ENCODE measurements at regions not wholly inside any gene's neighbourhood (a gene's known extent, or its start where the extent isn't known, plus 50 kb on each side); places are given as distances from the start of the nearest gene placed in this dataset.
"Not testable (repeated sequence)": the region's sequence is repeated elsewhere in the genome, so short reads cannot be mapped to it uniquely, and the experiment has no call there.

GRCh38 chr11:23574149-23574548, 713.9 kb upstream of the CCDC179 start:
- DNase-seq: no peak

DNA sequence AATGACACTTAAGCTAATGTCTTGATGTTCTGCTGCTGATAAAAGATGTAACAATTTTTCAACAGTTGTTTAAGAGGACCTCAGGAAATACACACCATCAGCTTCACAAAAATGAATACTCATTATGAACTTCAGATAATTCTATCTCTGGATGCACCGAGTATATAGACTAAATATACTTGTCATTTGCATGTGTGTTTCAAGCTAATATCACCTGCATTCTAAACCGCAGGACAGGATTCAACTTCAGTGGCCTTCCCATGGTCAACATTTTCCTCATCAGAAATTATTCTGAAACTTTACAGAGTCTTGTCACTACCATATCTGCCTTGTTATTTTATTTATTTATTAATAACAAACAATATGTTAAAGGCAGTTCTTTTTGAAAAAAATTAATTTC, 717.0 kb upstream of the CCDC179 start:
- DNase-seq: no peak

DNA sequence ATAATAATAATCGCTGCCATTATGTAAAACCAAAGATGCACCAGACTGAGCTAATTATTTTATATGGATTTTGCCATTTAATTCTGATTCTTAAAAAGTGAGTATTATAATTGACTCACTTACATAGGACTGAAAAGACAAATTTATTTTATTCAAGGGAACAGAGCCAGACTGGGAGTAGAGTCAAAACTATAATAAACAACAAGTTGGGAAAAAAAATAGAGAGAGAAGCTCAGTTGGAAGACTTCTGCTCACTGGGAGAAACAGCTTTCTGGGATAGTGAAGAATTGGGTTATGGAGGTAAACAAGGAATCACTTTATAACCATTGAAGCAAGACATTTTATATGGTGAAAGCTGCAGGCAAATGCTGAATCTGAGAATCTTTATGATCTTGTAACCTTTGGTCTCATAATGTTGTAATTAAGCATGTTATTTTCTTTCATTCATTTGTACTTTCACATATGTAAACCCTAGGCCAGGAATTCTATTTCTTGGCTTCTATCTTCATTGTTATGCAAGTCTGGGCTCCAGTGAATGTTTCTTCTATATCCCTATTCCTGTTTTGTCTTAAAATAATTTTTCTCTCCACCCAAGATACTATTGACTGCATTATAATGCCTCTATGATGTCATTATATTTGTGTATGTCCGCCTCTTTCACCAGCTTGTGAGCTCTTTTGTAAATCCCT, 725.3 kb upstream of the CCDC179 start:
- no peak for DNase-seq

DNA sequence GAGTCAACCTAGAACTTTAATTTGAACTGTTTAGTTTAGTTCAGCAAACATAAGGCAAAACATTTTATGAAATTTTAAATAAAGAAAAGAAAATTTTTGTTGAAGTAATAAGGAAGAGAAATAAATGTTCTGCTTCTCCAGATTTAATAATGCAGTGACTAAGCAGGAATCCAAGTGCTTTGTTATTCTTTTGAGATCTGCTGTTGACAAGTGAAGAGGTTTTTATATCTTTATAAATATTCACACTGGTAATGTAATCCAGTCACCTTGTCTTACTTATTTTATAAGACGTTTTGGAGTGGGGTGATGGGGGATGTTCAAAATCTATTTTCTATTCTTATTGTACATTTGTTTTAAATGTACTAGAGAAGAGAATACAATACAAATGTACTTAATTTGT, 725.9 kb upstream of the CCDC179 start:
- DNase-seq: peak; percentile 32

DNA sequence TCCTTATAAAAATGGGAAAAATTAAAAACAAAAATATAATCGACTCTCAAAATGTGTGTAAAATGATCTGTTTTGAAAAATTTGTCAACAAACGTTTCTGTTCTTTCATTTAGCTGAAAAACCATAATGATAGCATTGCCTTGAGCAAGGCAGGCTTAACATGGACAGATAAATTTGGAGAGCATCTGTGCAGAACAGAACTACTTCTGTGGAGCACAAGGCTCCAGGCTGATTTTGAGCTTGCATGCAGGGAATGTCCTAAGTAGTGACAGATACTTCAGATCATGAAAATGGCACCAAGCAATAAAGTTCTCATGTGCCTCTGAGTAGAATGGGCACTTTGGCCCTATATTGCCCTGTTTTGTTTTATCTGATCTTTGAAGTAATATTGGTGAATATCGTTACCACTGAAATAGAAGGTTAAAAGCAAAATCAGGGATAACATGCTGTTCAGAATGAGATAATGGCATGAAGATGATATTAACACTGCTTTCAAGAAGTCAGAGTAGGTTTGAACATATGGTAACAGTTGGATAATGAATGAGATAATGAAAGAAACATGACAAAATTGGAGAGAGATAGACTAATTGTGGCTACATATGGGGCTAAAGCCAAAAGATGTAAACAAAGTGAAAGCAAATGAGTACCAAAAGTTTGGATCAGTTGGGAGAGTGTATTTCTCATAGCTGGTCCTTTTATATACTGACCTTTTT, 730.5 kb upstream of the CCDC179 start:
- peak; percentile 21 for DNase-seq

DNA sequence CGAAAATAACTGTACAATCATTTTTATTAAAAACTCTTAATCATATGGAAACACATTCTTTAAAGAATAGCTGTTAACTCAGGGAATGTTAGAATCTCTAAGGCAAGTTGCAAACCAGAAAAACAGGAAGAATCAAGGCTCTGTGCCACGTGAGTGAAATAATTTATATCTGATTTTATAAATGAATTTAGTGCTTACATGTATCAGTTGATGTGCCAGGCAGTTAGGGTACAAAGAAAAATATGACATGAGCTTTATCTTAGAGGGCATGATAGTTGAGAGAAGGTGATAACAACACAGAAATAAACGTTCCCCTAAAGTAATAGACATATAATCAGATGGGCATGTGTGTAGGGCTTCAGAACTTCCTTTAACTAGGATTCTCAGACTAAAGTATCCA, 734.5 kb upstream of the CCDC179 start:
- DNase-seq: no peak

DNA sequence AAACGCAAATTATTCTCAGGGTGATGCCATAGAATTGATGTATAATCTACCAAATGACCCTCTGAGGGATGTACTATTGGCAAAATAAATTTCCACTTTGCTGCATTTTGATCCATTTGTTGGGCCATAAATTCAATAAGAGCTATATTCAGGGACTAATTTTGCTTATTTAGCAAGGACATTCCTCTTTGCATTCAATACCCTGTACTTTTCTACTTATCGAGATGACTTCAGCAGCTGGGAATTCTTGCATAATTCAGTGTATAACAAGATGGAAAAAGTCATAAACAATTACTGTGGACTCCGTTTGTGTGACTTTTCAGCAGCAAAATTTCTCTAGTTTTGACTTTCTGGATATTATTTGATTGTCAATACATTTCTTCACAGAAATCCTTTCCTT, 744.7 kb upstream of the CCDC179 start:
- no peak for DNase-seq

GRCh38 chr11:23606191-23606590, 745.9 kb upstream of the CCDC179 start:
- DNase-seq: no peak

DNA sequence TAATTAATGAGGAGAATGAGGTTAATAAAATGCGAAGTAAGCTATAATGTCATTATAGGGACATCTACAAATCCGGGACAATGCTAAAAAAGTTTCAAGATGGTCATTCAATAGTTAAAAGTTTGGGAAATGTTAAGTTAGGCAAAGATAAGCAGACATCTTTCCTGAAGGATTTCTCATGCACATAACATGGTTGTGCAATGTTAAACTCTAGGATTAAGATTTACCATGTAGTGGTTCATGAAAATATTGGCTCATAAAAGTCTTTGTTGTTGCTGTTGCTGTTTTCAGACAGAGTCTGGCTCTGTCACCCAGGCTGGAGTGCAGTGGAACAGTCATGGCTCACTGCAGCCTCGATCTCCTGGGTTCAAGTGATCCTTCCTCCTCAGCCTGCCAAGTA, 751.5 kb upstream of the CCDC179 start:
- no peak for DNase-seq

GRCh38 chr11:23620617-23621016, 760.3 kb upstream of the CCDC179 start:
- DNase-seq: peak; percentile 11

DNA sequence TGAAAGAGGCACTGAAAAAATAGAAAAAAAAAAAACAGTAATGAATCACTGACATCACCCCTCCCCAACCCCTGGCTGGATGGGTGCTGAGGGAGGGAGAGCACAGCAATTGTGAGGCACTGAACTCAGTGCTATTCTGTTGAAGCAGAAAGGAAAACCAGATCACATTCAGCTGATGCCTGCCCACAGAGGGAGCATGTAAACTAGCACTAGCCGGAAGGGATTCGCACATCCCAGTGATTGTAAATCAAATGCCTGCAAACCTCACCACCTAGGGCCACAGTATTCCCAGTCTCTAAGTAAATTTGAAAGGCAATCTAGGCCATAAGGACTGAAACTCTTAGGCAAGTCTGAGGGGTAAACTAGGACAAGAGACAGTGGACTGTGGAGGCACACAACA, 772.0 kb upstream of the CCDC179 start:
- no peak for DNase-seq

GRCh38 chr11:23644443-23644842, 784.2 kb upstream of the CCDC179 start:
- DNase-seq: no peak

DNA sequence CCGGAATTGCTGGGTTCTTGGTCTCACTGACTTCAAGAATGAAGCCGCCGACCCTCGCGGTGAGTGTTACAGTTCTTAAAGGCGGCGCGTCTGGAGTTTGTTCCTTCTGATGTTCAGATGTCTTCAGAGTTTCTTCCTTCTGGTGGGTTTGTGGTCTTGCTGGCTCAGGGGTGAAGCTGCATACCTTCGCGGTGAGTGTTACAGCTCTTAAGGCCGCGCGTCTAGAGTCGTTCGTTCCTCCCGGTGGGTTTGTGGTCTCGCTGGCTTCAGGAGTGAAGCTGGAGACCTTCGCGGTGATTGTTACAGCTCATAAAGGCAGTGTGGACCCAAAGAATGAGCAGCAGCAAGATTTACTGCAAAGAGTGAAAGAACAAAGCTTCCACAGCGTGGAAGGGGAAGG, 792.1 kb upstream of the CCDC179 start:
- DNase-seq: not testable (repeated sequence)

GRCh38 chr11:23653071-23653675, 792.9 kb upstream of the CCDC179 start:
- DNase-seq: no peak

DNA sequence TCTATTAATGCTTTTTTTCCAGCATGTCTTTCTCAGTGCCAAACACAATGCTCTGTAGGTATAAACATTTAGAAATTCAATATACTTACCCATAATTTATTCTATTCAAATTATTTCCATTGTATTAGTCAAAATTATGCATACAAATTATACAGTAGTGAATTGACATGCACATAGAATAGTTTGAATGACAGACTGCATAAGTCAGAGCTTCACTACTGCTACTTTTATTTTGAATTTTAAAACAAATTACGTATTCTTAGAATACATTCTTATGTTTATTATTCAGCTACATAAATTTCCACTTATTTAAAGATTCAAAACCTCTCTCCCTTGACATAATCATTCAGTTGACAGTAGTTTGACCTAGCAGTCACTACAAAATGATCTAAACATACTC, 808.0 kb upstream of the CCDC179 start:
- DNase-seq: no peak

- DNase-seq: no peak
Observed at GRCh38 chr11:23673366-23673765, 813.1 kb upstream of the CCDC179 start.

DNA sequence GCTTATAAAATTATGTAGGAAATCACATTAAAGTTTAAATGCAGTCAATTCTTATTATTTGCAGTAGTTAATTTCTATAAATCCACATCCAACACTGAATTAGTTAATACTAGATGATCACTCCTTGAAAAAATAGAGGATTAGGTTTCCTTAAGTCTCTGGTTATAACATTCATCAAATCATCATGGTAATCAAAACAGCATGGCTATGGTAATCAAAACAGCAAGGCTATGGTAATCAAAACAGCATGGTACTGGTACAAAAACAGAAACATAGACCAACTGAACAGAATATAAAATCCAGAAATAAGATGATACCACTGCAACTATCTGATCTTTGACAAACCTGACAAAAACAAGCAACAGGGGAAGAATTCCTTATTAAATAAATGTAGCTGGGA, 814.6 kb upstream of the CCDC179 start:
- peak; percentile 13 for DNase-seq

DNA sequence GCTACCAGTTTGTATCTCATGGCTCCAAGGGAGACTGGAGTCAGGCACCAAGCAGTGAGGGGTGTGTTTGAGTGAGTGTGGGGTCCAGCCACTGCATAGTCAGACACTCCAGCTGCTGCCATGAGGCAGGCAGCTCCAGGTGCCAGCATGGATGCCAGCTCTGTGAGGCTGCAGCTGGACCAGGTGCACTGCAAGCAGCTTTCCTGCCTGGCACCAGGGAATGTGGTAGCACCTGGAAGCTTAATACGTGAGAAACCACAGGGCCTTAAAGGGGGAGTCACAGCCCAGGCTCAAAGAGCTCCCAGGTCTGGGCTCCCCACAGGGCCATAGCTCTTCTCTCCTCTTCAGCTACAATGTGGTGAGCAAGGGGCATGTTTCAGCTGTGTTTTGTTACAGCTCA, 817.8 kb upstream of the LUZP2 start:
- DNase-seq: no peak

GRCh38 chr11:23679981-23680380, 816.9 kb upstream of the LUZP2 start:
- DNase-seq: no peak

DNA sequence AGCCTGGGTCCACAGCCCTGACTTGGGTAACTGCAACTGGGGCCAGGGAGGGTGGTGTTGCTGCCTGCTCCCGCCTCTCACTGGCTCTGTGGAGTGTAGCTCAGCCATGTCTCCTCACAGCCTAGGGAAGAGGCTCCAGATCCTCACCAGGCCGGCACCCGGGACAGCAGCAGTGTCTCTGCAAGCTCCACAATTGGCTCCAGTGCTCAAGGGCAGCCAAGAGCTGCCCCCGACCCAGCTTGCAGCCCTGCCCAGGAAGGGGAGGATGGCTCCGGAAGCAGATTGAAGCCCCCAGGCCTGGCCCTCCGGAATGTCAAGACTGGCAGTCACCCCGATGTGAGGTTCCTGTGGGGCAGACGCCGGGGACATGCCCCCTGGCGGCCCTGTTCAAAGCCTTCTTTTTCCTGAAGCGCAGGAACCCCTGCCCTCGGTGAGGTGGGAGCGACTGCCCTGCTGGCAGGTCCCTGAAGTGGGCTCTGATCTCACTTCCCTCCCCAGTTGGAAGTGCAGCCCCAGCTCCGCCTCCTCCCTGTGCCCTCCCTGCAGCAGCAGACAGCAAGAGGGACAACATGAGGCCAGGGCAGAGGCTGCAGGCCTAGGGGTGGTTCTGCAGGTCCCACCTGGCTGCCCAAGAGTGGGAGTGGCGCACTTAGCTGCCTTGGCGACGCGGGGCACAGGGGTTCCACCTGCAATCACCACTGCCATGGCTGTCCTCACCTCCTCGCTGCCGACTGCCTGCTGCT, 816.2 kb upstream of the LUZP2 start:
- DNase-seq: no peak

- DNase-seq: no peak
Observed at GRCh38 chr11:23684701-23685100, 812.2 kb upstream of the LUZP2 start.

- DNase-seq: no peak
Observed at GRCh38 chr11:23687991-23688390, 808.9 kb upstream of the LUZP2 start.

DNA sequence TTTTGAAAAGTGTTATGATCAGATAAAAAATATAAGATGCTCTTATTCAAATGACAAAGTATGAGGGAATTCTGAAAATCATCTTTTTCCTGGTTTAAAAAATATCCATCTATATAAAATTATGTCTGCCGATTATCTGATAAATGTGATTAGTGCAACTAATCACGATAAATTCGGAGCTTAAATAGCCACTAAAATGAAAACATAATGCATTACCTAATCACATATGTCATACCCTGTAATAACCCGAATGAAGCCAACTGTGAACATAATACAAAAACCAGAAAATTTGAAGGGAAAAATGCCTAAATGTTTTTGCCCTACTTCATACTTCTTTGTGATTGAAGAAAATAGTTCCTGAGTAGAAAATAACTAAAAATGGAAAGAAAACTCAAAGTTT, 808.4 kb upstream of the LUZP2 start:
- no peak for DNase-seq

- DNase-seq: peak; percentile 9
Observed at GRCh38 chr11:23688835-23689234, 808.0 kb upstream of the LUZP2 start.
